Activated T-cell treated with anti-CD3 and anti-CD28 coated beads, Interleukin-2, amount 50 U/mL, for 72 hours (primary cell): ENCODE measurements at regions not wholly inside any gene's neighbourhood (a gene's known extent, or its start where the extent isn't known, plus 50 kb on each side); places are given as distances from the start of the nearest gene placed in this dataset.

Experiments used
- ATAC-seq, 2 donors: fragments of 150-1000 bp; cut with Tn5 transposase; replicated peaks in 1 of 2; 2 replicates each; pipeline ENCODE4 v1.10.0; 2021; ENCODE audit warnings: moderate library complexity in 2 of 2, mild to moderate bottlenecking in 1 of 2
- DNase-seq, 2 donors: peaks; one replicate each; pipeline ENCODE4 v3.0.0; 2021 to 2022; ENCODE audit warnings: mixed read lengths in 1 of 2
- H3K27ac Mint-ChIP-seq: one replicate; pipeline ENCODE4 v1.8.0; 2022; ENCODE audit warnings: mild to moderate bottlenecking, moderate library complexity, mixed read lengths
- H3K27me3 Mint-ChIP-seq: one replicate; pipeline ENCODE4 v1.8.0; 2022; ENCODE audit warnings: low read depth, mixed read lengths
- H3K36me3 Mint-ChIP-seq, 2 donors: one replicate each; pipeline ENCODE4 v1.8.0; 2022; ENCODE audit warnings: mixed read lengths in 2 of 2, mild to moderate bottlenecking in 1 of 2; ENCODE audit not compliant: insufficient read depth in 2 of 2
- H3K4me1 Mint-ChIP-seq: one replicate; pipeline ENCODE4 v1.8.0; 2022; ENCODE audit warnings: low read depth, mixed read lengths
- H3K4me3 Mint-ChIP-seq, 2 donors: one replicate each; pipeline ENCODE4 v1.8.0; 2022; ENCODE audit warnings: mild to moderate bottlenecking in 2 of 2, mixed read lengths in 2 of 2, moderate library complexity in 2 of 2
- H3K9me3 Mint-ChIP-seq, 2 donors: one replicate each; pipeline ENCODE4 v1.8.0; 2022; ENCODE audit warnings: mixed read lengths in 2 of 2

GRCh38 chr7:94274828-94275227 lies 119.9 kb upstream of the COL1A2 start:
- Mint-ChIP-seq H3K36me3 (no peaks in the 10 kb centered on the region), H3K27me3 (peaks cover 32% of the 10 kb centered on the region), H3K9me3 (no peaks in the 10 kb centered on the region), H3K4me1 (no peaks in the 10 kb centered on the region), H3K4me3 (no peak overlapping the region), H3K27ac (no peak overlapping the region)
- ATAC-seq (peak; percentile 70 to 73), DNase-seq (peak; percentile 13 to 15)

DNA sequence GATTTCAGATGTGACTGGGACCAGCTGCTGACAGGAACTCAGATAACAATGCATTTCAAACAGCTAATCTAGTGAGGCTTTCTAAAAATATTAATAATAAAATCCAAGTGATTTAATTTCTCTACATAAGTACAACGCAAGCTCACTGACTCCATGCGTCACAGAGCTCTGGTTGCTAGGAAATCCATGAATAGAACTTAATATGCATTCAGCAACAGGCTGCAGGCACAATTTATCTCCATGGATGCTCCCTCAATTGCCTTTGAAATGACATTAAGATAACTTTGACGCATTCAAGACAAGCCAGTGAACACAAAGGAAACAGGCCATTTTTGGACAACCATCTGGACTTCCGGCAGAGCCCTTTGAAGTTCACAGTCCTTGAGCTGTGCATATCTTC lies 118.7 kb upstream of the COL1A2 start:
- H3K27me3 Mint-ChIP-seq = peaks cover 32% of the 10 kb centered on the region
- ATAC-seq = no peak
- no peaks in the 10 kb centered on the region for H3K9me3 Mint-ChIP-seq
- H3K4me3 Mint-ChIP-seq = no peak overlapping the region
- DNase-seq = no peak
- no peaks in the 10 kb centered on the region for H3K36me3 Mint-ChIP-seq
- H3K27ac Mint-ChIP-seq = no peak overlapping the region
- no peaks in the 10 kb centered on the region for H3K4me1 Mint-ChIP-seq

- H3K27me3 Mint-ChIP-seq = peaks cover 36% of the 10 kb centered on the region
- H3K4me3 Mint-ChIP-seq = no peak overlapping the region
- H3K9me3 Mint-ChIP-seq = no peaks in the 10 kb centered on the region
- ATAC-seq (no peak), DNase-seq (no peak)
- H3K4me1 Mint-ChIP-seq = no peaks in the 10 kb centered on the region
- no peak overlapping the region for H3K27ac Mint-ChIP-seq
- no peaks in the 10 kb centered on the region for H3K36me3 Mint-ChIP-seq
These were observed 117.9 kb upstream of the COL1A2 start for GRCh38 chr7:94276795-94277194.

- Mint-ChIP-seq H3K4me1 (no peaks in the 10 kb centered on the region), H3K9me3 (no peaks in the 10 kb centered on the region), H3K4me3 (no peak overlapping the region), H3K27ac (no peak overlapping the region), H3K27me3 (peaks cover 39% of the 10 kb centered on the region), H3K36me3 (no peaks in the 10 kb centered on the region)
- ATAC-seq (no peak), DNase-seq (no peak)
These were observed 117.5 kb upstream of the COL1A2 start for GRCh38 chr7:94277236-94277635.

- no peak overlapping the region for H3K4me3 Mint-ChIP-seq
These were observed 113.8 kb upstream of the COL1A2 start for GRCh38 chr7:94280851-94281250.

DNA sequence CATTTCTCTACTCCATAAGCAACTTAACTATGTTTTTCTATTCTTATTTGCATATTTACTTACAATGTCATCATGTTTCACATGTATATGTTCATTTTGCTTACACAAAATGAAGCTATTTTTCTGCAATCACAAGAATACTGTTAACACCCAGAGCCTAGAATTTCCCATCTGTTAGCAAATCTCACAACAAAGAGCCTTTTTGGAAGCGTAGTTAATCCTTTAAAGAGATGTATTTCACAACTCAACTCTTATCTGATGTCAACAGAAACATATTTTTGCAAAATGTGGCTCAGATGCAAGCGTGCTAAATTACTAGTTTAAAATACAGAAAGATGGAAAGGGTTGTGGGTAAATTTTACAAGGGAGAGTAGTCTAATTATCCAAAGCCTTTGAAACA lies 110.6 kb upstream of the COL1A2 start:
- Mint-ChIP-seq H3K27me3 (peaks cover 24% of the 10 kb centered on the region), H3K9me3 (no peaks in the 10 kb centered on the region), H3K4me3 (no peak overlapping the region), H3K27ac (no peak overlapping the region), H3K36me3 (no peaks in the 10 kb centered on the region), H3K4me1 (no peaks in the 10 kb centered on the region)
- ATAC-seq (no peak), DNase-seq (no peak)

More at GRCh38 chr7:94280851-94281250, 113.8 kb upstream of the COL1A2 start:
- H3K36me3 Mint-ChIP-seq = no peaks in the 10 kb centered on the region
- no peaks in the 10 kb centered on the region for H3K4me1 Mint-ChIP-seq
- ATAC-seq = no peak
- peaks cover 44% of the 10 kb centered on the region for H3K27me3 Mint-ChIP-seq
- no peaks in the 10 kb centered on the region for H3K9me3 Mint-ChIP-seq
- DNase-seq = no peak
- H3K27ac Mint-ChIP-seq = no peak overlapping the region

- Mint-ChIP-seq H3K4me3 (no peak overlapping the region), H3K27ac (no peak overlapping the region), H3K4me1 (no peaks in the 10 kb centered on the region), H3K9me3 (no peaks in the 10 kb centered on the region), H3K27me3 (peaks cover 17% of the 10 kb centered on the region), H3K36me3 (no peaks in the 10 kb centered on the region)
- DNase-seq = no peak
- ATAC-seq = no peak
These were observed 108.6 kb upstream of the COL1A2 start for GRCh38 chr7:94286111-94286510.

GRCh38 chr7:94288096-94288495 lies 106.6 kb upstream of the COL1A2 start:
- Mint-ChIP-seq H3K27ac (no peak overlapping the region), H3K9me3 (no peaks in the 10 kb centered on the region), H3K4me1 (no peaks in the 10 kb centered on the region), H3K36me3 (no peaks in the 10 kb centered on the region), H3K4me3 (no peak overlapping the region), H3K27me3 (peaks cover 13% of the 10 kb centered on the region)
- ATAC-seq (no peak), DNase-seq (no peak)

GRCh38 chr7:94289071-94289470 lies 105.6 kb upstream of the COL1A2 start:
- no peak overlapping the region for H3K4me3 Mint-ChIP-seq
- no peak overlapping the region for H3K27ac Mint-ChIP-seq
- no peaks in the 10 kb centered on the region for H3K4me1 Mint-ChIP-seq
- no peaks in the 10 kb centered on the region for H3K36me3 Mint-ChIP-seq
- H3K27me3 Mint-ChIP-seq = peaks cover 11% of the 10 kb centered on the region
- no peaks in the 10 kb centered on the region for H3K9me3 Mint-ChIP-seq
- no peak for DNase-seq
- no peak for ATAC-seq

DNA sequence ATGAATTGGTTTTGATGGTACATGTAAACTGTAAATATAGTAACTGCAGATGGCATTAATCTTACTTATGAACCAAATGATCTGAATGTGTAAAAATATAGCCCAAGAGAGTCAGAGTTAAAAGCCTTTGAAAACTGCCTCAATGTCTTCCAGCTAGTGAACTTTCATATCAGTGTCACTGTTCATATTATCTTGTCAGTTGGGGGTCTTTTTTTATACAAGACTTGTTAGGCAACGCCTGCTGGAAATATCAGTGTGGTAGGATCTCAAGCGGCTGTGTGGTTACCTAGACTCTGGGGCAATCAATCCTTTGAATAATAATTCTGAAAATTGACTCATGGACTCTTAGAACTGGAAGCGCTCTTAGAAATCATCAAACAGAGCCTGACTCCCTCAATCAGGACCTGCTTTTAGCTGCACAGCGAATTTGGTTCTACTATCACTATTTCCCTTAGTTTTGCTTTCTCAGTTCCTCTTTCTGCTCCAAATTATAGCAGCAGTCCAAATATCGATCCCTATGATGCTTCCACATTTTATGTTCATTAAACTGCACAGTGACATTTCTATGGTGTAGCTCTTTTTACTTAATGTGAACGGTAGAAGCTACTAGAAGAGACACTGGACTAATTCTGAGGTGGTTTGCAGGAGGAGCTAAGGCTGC lies 100.1 kb upstream of the COL1A2 start:
- H3K9me3 Mint-ChIP-seq = no peaks in the 10 kb centered on the region
- no peak overlapping the region for H3K4me3 Mint-ChIP-seq
- peaks cover 15% of the 10 kb centered on the region for H3K27me3 Mint-ChIP-seq
- ATAC-seq = no peak
- no peak for DNase-seq
- no peaks in the 10 kb centered on the region for H3K36me3 Mint-ChIP-seq
- H3K4me1 Mint-ChIP-seq = no peaks in the 10 kb centered on the region
- no peak overlapping the region for H3K27ac Mint-ChIP-seq

DNA sequence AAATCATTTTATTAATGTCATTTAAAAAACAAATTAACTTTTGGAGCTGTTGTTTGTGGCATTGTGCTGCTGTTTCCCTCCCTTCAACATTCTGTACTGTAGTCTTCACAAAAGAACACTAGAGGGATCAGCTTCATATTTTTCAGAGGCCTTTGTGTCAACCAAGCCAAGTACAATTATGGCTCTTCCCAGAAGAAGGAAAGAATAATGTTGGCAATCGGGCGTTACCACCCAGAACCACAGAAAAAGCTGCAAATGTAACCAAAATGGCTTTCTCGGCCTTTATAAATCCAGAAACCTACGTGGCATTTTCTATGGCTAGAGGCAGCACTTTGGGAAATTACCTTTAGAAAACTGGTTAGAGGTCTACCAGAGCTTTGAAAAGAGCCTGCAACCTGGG lies 98.8 kb upstream of the COL1A2 start:
- Mint-ChIP-seq H3K36me3 (no peaks in the 10 kb centered on the region), H3K27me3 (peaks cover 15% of the 10 kb centered on the region), H3K27ac (no peak overlapping the region), H3K4me3 (no peak overlapping the region), H3K4me1 (no peaks in the 10 kb centered on the region), H3K9me3 (no peaks in the 10 kb centered on the region)
- ATAC-seq = no peak
- DNase-seq = no peak

DNA sequence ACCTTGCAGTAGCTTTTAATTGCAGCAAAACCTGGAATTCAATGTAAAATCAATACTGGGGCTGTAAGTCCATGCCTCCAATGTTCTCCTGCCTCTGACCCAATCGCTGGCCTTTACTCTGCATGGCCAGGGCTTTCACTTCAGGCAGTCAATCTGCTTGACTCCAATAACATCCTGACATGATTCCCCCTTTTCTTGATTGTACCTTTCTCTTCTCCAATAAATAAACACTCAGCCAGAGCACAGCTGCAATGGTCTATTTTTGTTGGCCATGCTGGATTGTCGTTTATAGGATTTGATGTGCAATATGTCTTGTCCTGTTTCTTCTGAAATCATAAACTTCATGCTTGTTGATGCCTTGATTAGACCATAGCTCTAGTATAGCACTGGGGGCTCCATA lies 97.8 kb upstream of the COL1A2 start:
- Mint-ChIP-seq H3K4me1 (no peaks in the 10 kb centered on the region), H3K27me3 (peaks cover 9% of the 10 kb centered on the region), H3K27ac (no peak overlapping the region), H3K4me3 (no peak overlapping the region), H3K9me3 (no peaks in the 10 kb centered on the region), H3K36me3 (no peaks in the 10 kb centered on the region)
- ATAC-seq (no peak), DNase-seq (no peak)

- H3K27ac Mint-ChIP-seq = no peak overlapping the region
- no peaks in the 10 kb centered on the region for H3K4me1 Mint-ChIP-seq
- no peak for ATAC-seq
- DNase-seq = no peak
- peaks cover 7% of the 10 kb centered on the region for H3K27me3 Mint-ChIP-seq
- H3K36me3 Mint-ChIP-seq = no peaks in the 10 kb centered on the region
- no peak overlapping the region for H3K4me3 Mint-ChIP-seq
- no peaks in the 10 kb centered on the region for H3K9me3 Mint-ChIP-seq
These were observed 97.3 kb upstream of the COL1A2 start for GRCh38 chr7:94297397-94297838.

- ATAC-seq (no peak), DNase-seq (no peak)
- H3K27ac Mint-ChIP-seq = no peak overlapping the region
- no peak overlapping the region for H3K4me3 Mint-ChIP-seq
- H3K9me3 Mint-ChIP-seq = no peaks in the 10 kb centered on the region
- peaks cover 15% of the 10 kb centered on the region for H3K27me3 Mint-ChIP-seq
- no peaks in the 10 kb centered on the region for H3K4me1 Mint-ChIP-seq
- no peaks in the 10 kb centered on the region for H3K36me3 Mint-ChIP-seq
These were observed 95.8 kb upstream of the COL1A2 start for GRCh38 chr7:94298943-94299342.
